Cerebellar cortex (tissue), 1 donor: ENCODE measurements at regions not wholly inside any gene's neighbourhood (a gene's known extent, or its start where the extent isn't known, plus 50 kb on each side); places are given as distances from the start of the nearest gene placed in this dataset.
"Not testable (repeated sequence)": the region's sequence is repeated elsewhere in the genome, so short reads cannot be mapped to it uniquely, and the experiment has no call there.

Source experiments
- DNase-seq: peaks from one replicate; pipeline ENCODE4 v3.0.0-alpha.2; 2015; ENCODE audit warnings: low spot score

GRCh38 chr14:35944847-35945246 lies 118.7 kb downstream of the BRMS1L start:
- peak; percentile 7 for DNase-seq

- no peak for DNase-seq
These were observed 114.2 kb downstream of the BRMS1L start for GRCh38 chr14:35940291-35940690.

- no peak for DNase-seq
These were observed 112.6 kb downstream of the BRMS1L start for GRCh38 chr14:35938770-35939169.

- no peak for DNase-seq
These were observed 108.4 kb downstream of the BRMS1L start for GRCh38 chr14:35934499-35934898.

GRCh38 chr14:35932659-35933159 lies 106.6 kb downstream of the BRMS1L start:
- no peak for DNase-seq

- no peak for DNase-seq
These were observed 106.0 kb downstream of the BRMS1L start for GRCh38 chr14:35932136-35932535.

GRCh38 chr14:35931346-35931745 lies 105.2 kb downstream of the BRMS1L start:
- DNase-seq, result no peak

- DNase-seq, result no peak
These were observed 103.0 kb downstream of the BRMS1L start for GRCh38 chr14:35929186-35929585.

- no peak for DNase-seq
These were observed 101.6 kb downstream of the BRMS1L start for GRCh38 chr14:35927727-35928126.

- DNase-seq, result no peak
These were observed 99.2 kb downstream of the BRMS1L start for GRCh38 chr14:35925319-35925718.

GRCh38 chr14:35922590-35922989 lies 96.5 kb downstream of the BRMS1L start:
- not testable (repeated sequence) for DNase-seq

- no peak for DNase-seq
These were observed 95.6 kb downstream of the BRMS1L start for GRCh38 chr14:35921745-35922144.
